A673 (cell line): ENCODE measurements at regions not wholly inside any gene's neighbourhood (a gene's known extent, or its start where the extent isn't known, plus 50 kb on each side); places are given as distances from the start of the nearest gene placed in this dataset.

Experiments
- CTCF ChIP-seq: fragments of 300-800, 200-600 bp; sonication (generic); conservative IDR thresholded peaks from 2 replicates; pipeline ENCODE4 v1.5.1; 2017; ENCODE audit warnings: low read depth, mild to moderate bottlenecking, antibody characterized with exemption, low read length, moderate library complexity, mixed read lengths
- EZH2 ChIP-seq: fragments of 200-600 bp; sonication (generic); IDR thresholded peaks from 2 replicates; pipeline ENCODE4 v1.6.1; 2017; ENCODE audit warnings: borderline replicate concordance, low read depth, mild to moderate bottlenecking, mixed read lengths, antibody characterized with exemption, low read length; ENCODE audit not compliant: poor library complexity, severe bottlenecking

- TF ChIP-seq CTCF (no peak), EZH2 (no peak)
These were observed 94.4 kb upstream of the KIF5B start for GRCh38 chr10:32150532-32151101.
